GM12872 (cell line): ENCODE measurements at regions not wholly inside any gene's neighbourhood (a gene's known extent, or its start where the extent isn't known, plus 50 kb on each side); places are given as distances from the start of the nearest gene placed in this dataset.

Experiments
- TF ChIP-seq, protein P1 (sequence below): IDR thresholded peaks from 3 replicates; pipeline ENCODE4 v1.5.1; 2011; ENCODE audit warnings: low read depth, mild to moderate bottlenecking, low read length, moderate library complexity; ENCODE audit not compliant: insufficient read depth

DNA sequence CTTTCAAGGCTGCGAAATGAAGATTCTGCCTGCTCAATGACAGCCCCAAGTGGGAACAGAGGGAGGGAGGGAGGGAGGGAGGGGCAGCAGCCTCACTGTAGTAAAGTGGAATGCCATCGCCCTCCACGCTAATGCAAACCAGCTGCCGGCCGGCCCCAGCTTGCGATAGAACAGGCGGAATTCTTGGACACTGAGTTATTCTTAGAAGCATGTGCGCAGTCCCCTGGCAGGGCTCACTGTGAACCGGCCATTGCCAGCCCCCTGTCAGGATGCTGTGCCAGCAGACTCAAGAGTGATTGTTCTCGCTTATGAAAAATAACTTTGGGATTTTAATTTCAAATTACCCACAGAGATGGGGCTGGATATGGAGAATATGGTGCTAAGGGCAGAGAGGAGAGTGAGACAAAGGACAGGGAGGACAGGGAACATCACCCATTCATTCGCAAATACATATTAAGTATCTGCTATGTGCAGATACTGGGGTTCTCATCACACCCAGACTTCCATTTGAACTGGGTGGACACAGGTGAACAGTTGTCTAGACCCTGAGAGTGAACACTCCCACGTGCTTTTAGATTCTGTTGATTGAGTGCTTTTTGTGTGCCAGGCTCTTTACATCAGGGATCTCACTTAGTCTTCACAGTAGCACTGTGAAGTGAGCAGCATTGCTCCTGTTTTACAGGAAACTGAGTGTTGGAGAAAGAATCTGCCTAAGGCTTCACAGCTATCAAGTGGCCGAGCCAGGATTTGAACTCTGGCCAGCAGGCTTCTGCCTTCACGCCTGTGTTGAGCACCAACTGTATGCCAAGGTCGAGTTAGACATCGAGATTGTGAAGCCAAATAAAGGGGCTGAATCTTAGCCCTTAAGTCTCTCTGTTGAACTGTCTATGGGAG lies 192.9 kb downstream of the C12orf75 start:
- TF ChIP-seq, protein P1, sequence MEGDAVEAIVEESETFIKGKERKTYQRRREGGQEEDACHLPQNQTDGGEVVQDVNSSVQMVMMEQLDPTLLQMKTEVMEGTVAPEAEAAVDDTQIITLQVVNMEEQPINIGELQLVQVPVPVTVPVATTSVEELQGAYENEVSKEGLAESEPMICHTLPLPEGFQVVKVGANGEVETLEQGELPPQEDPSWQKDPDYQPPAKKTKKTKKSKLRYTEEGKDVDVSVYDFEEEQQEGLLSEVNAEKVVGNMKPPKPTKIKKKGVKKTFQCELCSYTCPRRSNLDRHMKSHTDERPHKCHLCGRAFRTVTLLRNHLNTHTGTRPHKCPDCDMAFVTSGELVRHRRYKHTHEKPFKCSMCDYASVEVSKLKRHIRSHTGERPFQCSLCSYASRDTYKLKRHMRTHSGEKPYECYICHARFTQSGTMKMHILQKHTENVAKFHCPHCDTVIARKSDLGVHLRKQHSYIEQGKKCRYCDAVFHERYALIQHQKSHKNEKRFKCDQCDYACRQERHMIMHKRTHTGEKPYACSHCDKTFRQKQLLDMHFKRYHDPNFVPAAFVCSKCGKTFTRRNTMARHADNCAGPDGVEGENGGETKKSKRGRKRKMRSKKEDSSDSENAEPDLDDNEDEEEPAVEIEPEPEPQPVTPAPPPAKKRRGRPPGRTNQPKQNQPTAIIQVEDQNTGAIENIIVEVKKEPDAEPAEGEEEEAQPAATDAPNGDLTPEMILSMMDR: no peak

DNA sequence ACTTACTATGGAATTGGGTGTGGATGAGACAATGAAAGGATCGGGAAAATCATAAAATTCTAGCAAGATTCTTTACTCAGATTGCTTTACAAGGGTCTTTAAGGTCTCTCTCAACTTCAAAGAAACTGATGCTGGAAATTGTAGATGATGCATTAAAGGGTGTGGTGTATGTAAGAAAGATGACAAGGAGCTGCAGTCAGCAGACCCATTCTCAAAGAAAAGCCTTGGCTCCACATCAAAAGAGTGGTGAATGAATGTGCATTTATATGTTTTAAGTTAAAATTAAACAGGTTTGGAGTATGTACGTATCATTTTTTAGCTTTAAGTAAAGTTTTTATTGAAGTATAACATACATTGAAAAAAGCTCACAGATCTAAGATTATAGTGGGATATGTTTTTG lies 194.5 kb downstream of the C12orf75 start:
- TF ChIP-seq, protein P1: no peak

DNA sequence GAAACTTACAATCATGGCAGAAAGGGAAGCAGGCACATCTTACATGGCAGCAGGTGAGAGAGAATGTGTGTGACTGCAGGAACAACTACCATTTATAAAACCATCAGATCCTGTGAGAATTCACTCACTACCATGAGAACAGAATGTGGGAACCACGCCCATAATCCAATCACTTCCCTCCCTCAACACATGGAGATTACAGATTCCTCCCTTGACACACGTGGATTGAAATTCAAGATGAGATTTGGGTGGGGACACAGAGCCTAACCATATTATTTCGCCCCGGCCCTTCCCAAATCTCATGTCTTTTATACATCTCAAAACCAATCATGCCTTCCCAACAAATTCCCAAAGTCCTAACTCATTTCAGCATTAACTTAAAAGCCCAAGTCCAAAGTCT lies 203.6 kb downstream of the C12orf75 start:
- TF ChIP-seq, protein P1: no peak

DNA sequence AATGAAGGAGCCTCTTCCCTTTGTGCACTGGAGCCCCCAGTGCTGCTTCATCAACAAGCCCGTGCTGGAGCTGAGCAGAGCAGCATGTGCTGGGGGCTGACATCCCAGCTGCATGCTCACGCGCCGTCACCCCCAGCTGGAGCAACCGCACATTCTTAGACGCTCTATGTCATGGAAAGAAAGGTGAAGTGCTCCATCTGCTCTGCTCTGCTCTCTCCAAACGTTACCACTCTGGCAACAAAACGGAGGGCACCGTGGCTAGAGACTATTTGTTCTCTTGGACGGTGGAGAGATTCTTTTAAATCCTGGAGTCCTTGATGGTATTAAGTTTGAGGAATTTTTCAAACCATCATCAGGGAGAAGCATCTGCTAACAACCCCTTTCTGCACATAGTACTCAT lies 208.4 kb downstream of the C12orf75 start:
- TF ChIP-seq, protein P1: no peak

DNA sequence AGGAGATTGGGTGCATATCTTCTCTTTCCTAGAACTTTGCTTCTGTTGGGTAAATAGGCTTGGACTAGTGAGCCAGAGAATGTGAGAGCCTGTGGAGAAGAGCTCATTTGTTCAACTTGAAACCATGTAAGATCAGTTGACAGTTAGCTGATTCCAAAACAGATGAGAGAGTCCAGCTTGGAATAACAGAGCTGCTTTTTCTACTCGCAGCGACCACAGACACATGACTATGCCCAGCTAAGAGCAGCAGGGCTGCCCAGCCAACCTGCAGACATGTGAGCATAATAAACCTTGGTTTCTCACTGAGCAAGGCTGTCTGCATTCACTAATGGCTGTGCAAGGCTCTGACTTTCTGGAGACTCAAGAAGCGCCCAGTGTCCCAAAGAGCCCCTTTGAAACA lies 209.2 kb downstream of the C12orf75 start:
- TF ChIP-seq, protein P1: no peak

DNA sequence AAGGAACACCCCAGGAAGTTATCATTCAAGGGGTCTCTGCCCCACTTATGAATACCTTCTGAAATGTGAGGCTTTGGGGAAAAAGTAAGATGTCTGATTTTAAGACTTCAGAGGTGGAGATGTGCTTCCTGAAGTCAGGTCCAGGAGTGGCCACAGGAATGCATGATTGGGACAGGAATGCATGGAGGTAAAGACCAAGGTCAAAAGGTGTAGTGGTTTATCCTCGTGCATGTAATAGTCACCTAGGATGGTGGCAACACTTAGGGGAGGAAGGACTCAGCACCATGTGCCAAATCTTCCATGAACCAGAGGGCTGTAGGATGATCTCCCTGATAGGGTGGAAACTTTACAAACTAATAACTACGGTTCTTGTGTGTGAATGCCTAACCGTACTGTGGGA lies 217.3 kb downstream of the C12orf75 start:
- TF ChIP-seq, protein P1: no peak

DNA sequence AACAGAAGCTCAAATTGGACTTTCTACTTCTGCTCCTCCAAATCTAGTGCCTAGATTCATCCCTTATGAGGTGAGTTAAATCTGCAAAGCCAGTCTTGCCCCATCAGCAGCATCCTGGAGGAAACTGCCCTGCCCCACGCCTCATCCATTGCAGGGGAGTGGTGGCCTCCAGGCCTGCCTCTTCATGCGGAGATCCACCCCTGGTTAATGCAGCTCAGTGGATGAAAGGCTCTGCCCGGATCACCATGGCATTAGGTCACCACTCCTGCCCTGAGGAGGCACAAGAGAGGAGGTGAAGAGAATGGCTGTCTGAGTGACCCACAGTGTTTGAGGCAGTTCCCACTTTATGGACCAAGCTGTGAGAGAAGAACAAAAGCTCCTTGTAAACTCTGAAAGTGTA lies 218.1 kb downstream of the C12orf75 start:
- TF ChIP-seq, protein P1: no peak
